BE2C (cell line): ENCODE measurements at regions not wholly inside any gene's neighbourhood (a gene's known extent, or its start where the extent isn't known, plus 50 kb on each side); places are given as distances from the start of the nearest gene placed in this dataset.

Experiments
- DNase-seq: peaks from one replicate; pipeline ENCODE4 v3.0.0-alpha.2; 2020
- H3K27me3 ChIP-seq: fragments of 250-450 bp; sonication (Bioruptor Pico); 2 replicates; pipeline ENCODE4 v1.5.1; 2020; ENCODE audit warnings: mild to moderate bottlenecking
- H3K36me3 ChIP-seq: fragments of 250-450 bp; sonication (Bioruptor Pico); 2 replicates; pipeline ENCODE4 v1.5.1; 2020; ENCODE audit warnings: mild to moderate bottlenecking
- H3K4me1 ChIP-seq: fragments of 250-450 bp; sonication (Bioruptor Pico); 2 replicates; pipeline ENCODE4 v1.5.1; 2020
- H3K4me3 ChIP-seq: 2 replicates; pipeline ENCODE4 v1.5.1; 2011; ENCODE audit warnings: low read depth, low read length
- H3K9me3 ChIP-seq: fragments of 250-450 bp; sonication (Bioruptor Pico); 2 replicates; pipeline ENCODE4 v1.5.1; 2020
- TF ChIP-seq, protein P1 (sequence below): IDR thresholded peaks from 2 replicates; pipeline ENCODE4 v1.5.1; 2012; ENCODE audit warnings: mild to moderate bottlenecking, low read depth, low read length

- Histone ChIP-seq H3K27me3 (no peaks in the 10 kb centered on the region), H3K36me3 (no peaks in the 10 kb centered on the region), H3K4me1 (peaks cover 9% of the 10 kb centered on the region), H3K4me3 (no peak overlapping the region), H3K9me3 (0 out of 2 replicates have a peak, but pooled peaks cover 1% of the 10 kb centered on the region)
- no peak for DNase-seq
- TF ChIP-seq, protein P1, sequence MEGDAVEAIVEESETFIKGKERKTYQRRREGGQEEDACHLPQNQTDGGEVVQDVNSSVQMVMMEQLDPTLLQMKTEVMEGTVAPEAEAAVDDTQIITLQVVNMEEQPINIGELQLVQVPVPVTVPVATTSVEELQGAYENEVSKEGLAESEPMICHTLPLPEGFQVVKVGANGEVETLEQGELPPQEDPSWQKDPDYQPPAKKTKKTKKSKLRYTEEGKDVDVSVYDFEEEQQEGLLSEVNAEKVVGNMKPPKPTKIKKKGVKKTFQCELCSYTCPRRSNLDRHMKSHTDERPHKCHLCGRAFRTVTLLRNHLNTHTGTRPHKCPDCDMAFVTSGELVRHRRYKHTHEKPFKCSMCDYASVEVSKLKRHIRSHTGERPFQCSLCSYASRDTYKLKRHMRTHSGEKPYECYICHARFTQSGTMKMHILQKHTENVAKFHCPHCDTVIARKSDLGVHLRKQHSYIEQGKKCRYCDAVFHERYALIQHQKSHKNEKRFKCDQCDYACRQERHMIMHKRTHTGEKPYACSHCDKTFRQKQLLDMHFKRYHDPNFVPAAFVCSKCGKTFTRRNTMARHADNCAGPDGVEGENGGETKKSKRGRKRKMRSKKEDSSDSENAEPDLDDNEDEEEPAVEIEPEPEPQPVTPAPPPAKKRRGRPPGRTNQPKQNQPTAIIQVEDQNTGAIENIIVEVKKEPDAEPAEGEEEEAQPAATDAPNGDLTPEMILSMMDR, result no peak
These were observed 281.9 kb upstream of the TUSC1 start for GRCh38 chr9:25960178-25960577.

DNA sequence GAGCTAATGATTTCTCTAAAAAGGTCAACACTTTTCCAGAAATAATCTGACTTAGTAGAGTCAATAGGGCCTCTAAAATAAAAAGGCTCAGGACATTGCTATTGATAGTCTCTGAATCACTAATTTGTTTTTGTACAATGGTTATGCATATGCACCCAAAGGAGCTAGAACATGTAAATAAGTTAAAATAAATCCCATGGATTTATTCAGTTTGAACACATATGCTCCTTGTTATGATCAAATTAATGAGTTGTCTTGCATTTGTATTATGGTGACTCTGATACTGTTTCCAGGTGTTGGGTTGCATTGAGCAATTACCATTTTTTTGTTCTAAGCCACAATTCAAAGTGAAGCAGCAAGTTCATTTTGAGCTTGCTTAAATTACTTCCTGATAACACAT is 276.0 kb upstream of the TUSC1 start:
- H3K4me3 ChIP-seq, result no peak overlapping the region
- no peaks in the 10 kb centered on the region for H3K4me1 ChIP-seq
- TF ChIP-seq, protein P1, result no peak
- H3K27me3 ChIP-seq, result no peaks in the 10 kb centered on the region
- H3K9me3 ChIP-seq, result no peaks in the 10 kb centered on the region
- no peak for DNase-seq
- H3K36me3 ChIP-seq, result no peaks in the 10 kb centered on the region

GRCh38 chr9:25948182-25948581 is 269.9 kb upstream of the TUSC1 start:
- TF ChIP-seq, protein P1, result no peak

DNA sequence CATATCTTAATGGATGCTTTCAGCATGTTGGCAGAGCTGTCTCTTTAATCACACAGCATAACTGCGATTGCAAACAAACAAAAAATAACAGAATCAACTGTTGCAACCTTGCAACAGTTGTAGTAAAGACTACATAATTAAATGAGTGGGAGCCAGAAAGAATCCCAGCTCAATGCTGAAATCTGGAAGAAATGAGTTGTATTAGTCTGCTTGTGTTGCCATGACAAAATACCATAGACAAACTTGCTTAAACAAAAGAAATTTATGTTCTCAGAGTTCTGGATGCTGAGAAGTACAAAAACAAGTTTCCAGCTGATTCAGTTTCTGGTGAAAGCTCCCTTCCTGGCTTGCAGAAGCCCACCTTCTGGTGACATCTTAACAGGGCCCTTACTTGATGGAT is 260.9 kb upstream of the TUSC1 start:
- H3K4me3 ChIP-seq, result no peak overlapping the region
- TF ChIP-seq, protein P1, result no peak
- no peaks in the 10 kb centered on the region for H3K27me3 ChIP-seq
- no peaks in the 10 kb centered on the region for H3K4me1 ChIP-seq
- no peaks in the 10 kb centered on the region for H3K36me3 ChIP-seq
- no peak for DNase-seq
- no peaks in the 10 kb centered on the region for H3K9me3 ChIP-seq

More at GRCh38 chr9:25948182-25948581, 269.9 kb upstream of the TUSC1 start:
- Histone ChIP-seq H3K9me3 (no peaks in the 10 kb centered on the region), H3K36me3 (no peaks in the 10 kb centered on the region), H3K27me3 (no peaks in the 10 kb centered on the region), H3K4me3 (no peak overlapping the region), H3K4me1 (no peaks in the 10 kb centered on the region)
- DNase-seq, result no peak

DNA sequence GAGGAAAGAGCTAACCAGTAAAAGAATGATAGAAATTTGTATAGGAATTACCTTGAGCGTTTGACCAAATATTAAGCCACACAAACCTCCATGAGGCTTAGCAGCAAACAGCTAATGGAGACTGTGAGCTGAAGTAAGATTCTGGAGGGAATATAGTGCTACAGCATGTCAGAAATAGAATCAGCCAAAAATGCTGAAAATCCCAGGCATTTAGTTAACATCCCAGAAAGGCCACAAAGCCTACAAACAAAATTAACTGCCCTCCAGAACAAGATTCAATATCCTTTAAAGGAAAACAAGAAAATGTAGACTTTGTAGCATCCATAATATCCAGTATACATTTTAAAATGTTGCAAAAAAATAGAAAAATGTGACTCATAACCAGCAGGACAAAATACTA is 257.8 kb upstream of the TUSC1 start:
- Histone ChIP-seq H3K27me3 (no peaks in the 10 kb centered on the region), H3K4me1 (no peaks in the 10 kb centered on the region), H3K9me3 (no peaks in the 10 kb centered on the region), H3K4me3 (no peak overlapping the region), H3K36me3 (no peaks in the 10 kb centered on the region)
- TF ChIP-seq, protein P1, result no peak
- DNase-seq, result no peak

DNA sequence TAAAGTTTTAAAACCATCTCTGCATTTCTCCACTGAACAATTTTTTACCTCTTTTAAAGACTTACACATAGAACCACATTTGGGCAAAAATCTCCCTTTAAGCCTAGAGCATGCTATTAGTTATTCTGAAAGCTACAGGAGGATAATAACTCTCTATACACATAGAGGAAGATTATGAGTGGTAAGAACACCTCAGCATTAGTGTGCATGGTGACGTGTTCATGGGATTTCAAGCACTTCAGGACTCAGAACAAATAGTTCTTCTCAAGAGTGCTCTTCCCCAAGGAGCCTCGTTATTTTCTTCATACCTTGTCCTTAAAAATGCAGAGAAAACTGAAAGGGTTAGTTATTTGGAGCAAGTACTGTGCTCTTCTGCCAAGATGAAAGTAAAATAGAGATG is 256.9 kb upstream of the TUSC1 start:
- TF ChIP-seq, protein P1, result no peak
- H3K36me3 ChIP-seq, result no peaks in the 10 kb centered on the region
- no peak for DNase-seq
- H3K27me3 ChIP-seq, result no peaks in the 10 kb centered on the region
- no peak overlapping the region for H3K4me3 ChIP-seq
- no peaks in the 10 kb centered on the region for H3K9me3 ChIP-seq
- no peaks in the 10 kb centered on the region for H3K4me1 ChIP-seq
